ENCODE measurements at regions not wholly inside any gene's neighbourhood (a gene's known extent, or its start where the extent isn't known, plus 50 kb on each side); places are given as distances from the start of the nearest gene placed in this dataset.

GRCh38 chr4:3821580-3822229 is 55.5 kb downstream of the ADRA2C start:
- peaks cover 0 to 10% (median 6%) of the 10 kb centered on the region in 3 donors for H3K27me3 ChIP-seq
- ATAC-seq (no peak), DNase-seq (no peak)
- no peaks in the 10 kb centered on the region for H3K4me1 ChIP-seq
- H3K9me3 ChIP-seq, result peaks cover 0 to 3% (median 0%) of the 10 kb centered on the region in 3 donors
- no peaks in the 10 kb centered on the region for H3K36me3 ChIP-seq
- H3K27ac ChIP-seq, result no peak overlapping the region
- intact Hi-C loops (cut with DNase I; ENCODE audit: low total_unique reads) (no loop called here), in situ Hi-C loops (cut with MboI; ENCODE audit: low sequenced_read_pairs in 4 of 4) (no loop called here)
- no peak overlapping the region for H3K4me3 ChIP-seq
- TF ChIP-seq POLR2A (IDR thresholded peaks at IDR 0.05) (no peak), CTCF (IDR thresholded peaks at IDR 0.05 in 4 of 5, conservative IDR thresholded peaks at IDR 0.05 in 1 of 5) (no peak)

GRCh38 chr4:3822230-3822947 is 56.2 kb downstream of the ADRA2C start:
- no peak for ATAC-seq
- in situ Hi-C loops (cut with MboI; ENCODE audit: low sequenced_read_pairs in 4 of 4) (no loop called here), intact Hi-C loops (cut with DNase I; ENCODE audit: low total_unique reads) (no loop called here)

GRCh38 chr4:3823496-3824341 is 57.5 kb downstream of the ADRA2C start:
- peaks cover 0 to 10% (median 6%) of the 10 kb centered on the region in 3 donors for H3K27me3 ChIP-seq
- ATAC-seq (no peak), DNase-seq (no peak)
- intact Hi-C loops (cut with DNase I; ENCODE audit: low total_unique reads), result no loop called here
- no peaks in the 10 kb centered on the region for H3K4me1 ChIP-seq
- no peak overlapping the region for H3K27ac ChIP-seq
- H3K4me3 ChIP-seq, result no peak overlapping the region
- in situ Hi-C loops (cut with MboI; ENCODE audit: low sequenced_read_pairs in 4 of 4), result no loop called here
- no peak for TF ChIP-seq POLR2A (IDR thresholded peaks at IDR 0.05)
- TF ChIP-seq CTCF (IDR thresholded peaks at IDR 0.05 in 4 of 5, conservative IDR thresholded peaks at IDR 0.05 in 1 of 5), result no peak
- H3K9me3 ChIP-seq, result no peaks in the 10 kb centered on the region
- H3K36me3 ChIP-seq, result no peaks in the 10 kb centered on the region

More at GRCh38 chr4:3822230-3822947, 56.2 kb downstream of the ADRA2C start:
- DNase-seq, result no peak
- Histone ChIP-seq H3K36me3 (no peaks in the 10 kb centered on the region), H3K27me3 (peaks cover 0 to 10% (median 6%) of the 10 kb centered on the region in 3 donors), H3K4me3 (no peak overlapping the region), H3K4me1 (no peaks in the 10 kb centered on the region), H3K27ac (no peak overlapping the region), H3K9me3 (no peaks in the 10 kb centered on the region)
- TF ChIP-seq POLR2A (IDR thresholded peaks at IDR 0.05) (no peak), CTCF (IDR thresholded peaks at IDR 0.05 in 4 of 5, conservative IDR thresholded peaks at IDR 0.05 in 1 of 5) (no peak)

GRCh38 chr4:3824521-3825270 is 58.5 kb downstream of the ADRA2C start:
- Histone ChIP-seq H3K4me1 (no peaks in the 10 kb centered on the region), H3K9me3 (no peaks in the 10 kb centered on the region), H3K27ac (no peak overlapping the region), H3K27me3 (peaks cover 0 to 16% (median 6%) of the 10 kb centered on the region in 3 donors), H3K4me3 (no peak overlapping the region), H3K36me3 (no peaks in the 10 kb centered on the region)
- no peak for TF ChIP-seq CTCF (IDR thresholded peaks at IDR 0.05 in 4 of 5, conservative IDR thresholded peaks at IDR 0.05 in 1 of 5)
- no peak for TF ChIP-seq POLR2A (IDR thresholded peaks at IDR 0.05)
- in situ Hi-C loops (cut with MboI; ENCODE audit: low sequenced_read_pairs in 4 of 4) (no loop called here), intact Hi-C loops (cut with DNase I; ENCODE audit: low total_unique reads) (no loop called here)
- DNase-seq (no peak), ATAC-seq (no peak)

Data from gastrocnemius medialis (tissue), 4 donors.